ENCODE measurements at regions not wholly inside any gene's neighbourhood (a gene's known extent, or its start where the extent isn't known, plus 50 kb on each side); places are given as distances from the start of the nearest gene placed in this dataset.

- ChIA-PET CTCF (no interaction called here), POLR2A (no interaction called here)
- Mint-ChIP-seq H3K4me3 (no peak overlapping the region), H3K27ac (no peak overlapping the region), H3K36me3 (ENCODE audit: low read depth) (no peaks in the 10 kb centered on the region), H3K27me3 (peaks cover 2% of the 10 kb centered on the region), H3K4me1 (peaks cover 11% of the 10 kb centered on the region), H3K9me3 (no peaks in the 10 kb centered on the region)
- no peak for TF ChIP-seq CTCF (IDR thresholded peaks at IDR 0.05)
- intact Hi-C loops (cut with micrococcal nuclease), result no loop called here
- DNase-seq (no peak), ATAC-seq (ENCODE audit: low read depth) (no peak)
Measured at GRCh38 chr10:62996516-62996915, 136.6 kb upstream of the NRBF2 start.

GRCh38 chr10:62993121-62993520 is 140.0 kb upstream of the NRBF2 start:
- DNase-seq, result no peak
- H3K27ac Mint-ChIP-seq, result no peak overlapping the region
- H3K4me3 Mint-ChIP-seq, result no peak overlapping the region
- no peak for ATAC-seq (ENCODE audit: low read depth)
- intact Hi-C loops (cut with micrococcal nuclease), result no loop called here
- no peak for TF ChIP-seq CTCF (IDR thresholded peaks at IDR 0.05)
- peaks cover 2% of the 10 kb centered on the region for H3K27me3 Mint-ChIP-seq
- H3K36me3 Mint-ChIP-seq (ENCODE audit: low read depth), result no peaks in the 10 kb centered on the region
- POLR2A ChIA-PET, result no interaction called here
- no peaks in the 10 kb centered on the region for H3K9me3 Mint-ChIP-seq
- peaks cover 11% of the 10 kb centered on the region for H3K4me1 Mint-ChIP-seq
- CTCF ChIA-PET, result no interaction called here

GRCh38 chr10:62992145-62992721 is 140.9 kb upstream of the NRBF2 start:
- TF ChIP-seq CTCF (IDR thresholded peaks at IDR 0.05), result no peak
- DNase-seq (no peak), ATAC-seq (ENCODE audit: low read depth) (peak; percentile 49)
- ChIA-PET CTCF (no interaction called here), POLR2A (no interaction called here)
- H3K4me3 Mint-ChIP-seq, result peak overlapping the region; percentile 25
- no peaks in the 10 kb centered on the region for H3K9me3 Mint-ChIP-seq
- H3K27ac Mint-ChIP-seq, result peak overlapping the region; percentile 25
- intact Hi-C loops (cut with micrococcal nuclease), result no loop called here
- peaks cover 2% of the 10 kb centered on the region for H3K27me3 Mint-ChIP-seq
- peaks cover 11% of the 10 kb centered on the region for H3K4me1 Mint-ChIP-seq
- no peaks in the 10 kb centered on the region for H3K36me3 Mint-ChIP-seq (ENCODE audit: low read depth)

GRCh38 chr10:62990126-62990525 is 143.0 kb upstream of the NRBF2 start:
- no peak for TF ChIP-seq CTCF (IDR thresholded peaks at IDR 0.05)
- Mint-ChIP-seq H3K4me3 (no peak overlapping the region), H3K27ac (no peak overlapping the region), H3K36me3 (ENCODE audit: low read depth) (no peaks in the 10 kb centered on the region), H3K4me1 (peaks cover 11% of the 10 kb centered on the region), H3K9me3 (no peaks in the 10 kb centered on the region), H3K27me3 (peaks cover 2% of the 10 kb centered on the region)
- DNase-seq (no peak), ATAC-seq (ENCODE audit: low read depth) (no peak)
- CTCF ChIA-PET, result no interaction called here
- intact Hi-C loops (cut with micrococcal nuclease), result no loop called here
- POLR2A ChIA-PET, result no interaction called here

- Mint-ChIP-seq H3K4me1 (no peaks in the 10 kb centered on the region), H3K4me3 (no peak overlapping the region), H3K27ac (no peak overlapping the region), H3K9me3 (no peaks in the 10 kb centered on the region), H3K36me3 (ENCODE audit: low read depth) (no peaks in the 10 kb centered on the region), H3K27me3 (no peaks in the 10 kb centered on the region)
- DNase-seq (no peak), ATAC-seq (ENCODE audit: low read depth) (no peak)
- ChIA-PET POLR2A (no interaction called here), CTCF (no interaction called here)
- intact Hi-C loops (cut with micrococcal nuclease), result no loop called here
- TF ChIP-seq CTCF (IDR thresholded peaks at IDR 0.05), result no peak
Measured at GRCh38 chr10:62985807-62986600, 147.1 kb upstream of the NRBF2 start.
